PC-9 (cell line): ENCODE measurements at regions not wholly inside any gene's neighbourhood (a gene's known extent, or its start where the extent isn't known, plus 50 kb on each side); places are given as distances from the start of the nearest gene placed in this dataset.

Experiments
- BruUV-seq: library from RNA; stranded (reverse); fragments of 400-500 nt; replicated peaks from 2 replicates; lab custom pipeline; 2021; lab: Mats Ljungman, UMichigan
- CTCF ChIA-PET: fragments of 300-600 bp; sonication (Branson Sonifier 250); formaldehyde crosslinking; loops from one replicate; lab custom pipeline; 2022; ENCODE audit warnings: antibody characterized with exemption; lab: Charles Lee
- POLR2A ChIA-PET: fragments of 300-600 bp; sonication (Branson Sonifier 250); formaldehyde crosslinking; loops from one replicate; lab custom pipeline; 2022; ENCODE audit warnings: antibody characterized with exemption; ENCODE audit not compliant: unreplicated experiment; lab: Charles Lee
- DNase-seq, 2 experiments: peaks; one replicate each; pipeline versions ENCODE4 v3.0.0 to v3.0.0-alpha.2; 2015 to 2022; ENCODE audit warnings: mixed read lengths in 1 of 2
- H2AFZ ChIP-seq: fragments of 200-600 bp; sonication (generic); 2 replicates; pipeline ENCODE4 v1.8.1; 2017; ENCODE audit warnings: antibody characterized with exemption
- H3F3A ChIP-seq: fragments of 200-600 bp; sonication (generic); 2 replicates; pipeline ENCODE4 v1.8.1; 2017; ENCODE audit warnings: antibody characterized with exemption, mild to moderate bottlenecking, low read depth; ENCODE audit not compliant: insufficient read depth
- H3K27ac ChIP-seq: fragments of 200-600 bp; sonication (generic); 2 replicates; pipeline ENCODE4 v1.6.1; 2016; ENCODE audit warnings: mixed run types
- H3K27me3 ChIP-seq: fragments of 200-600 bp; sonication (generic); 2 replicates; pipeline ENCODE4 v1.6.1; 2016; ENCODE audit warnings: low read depth, mixed run types; ENCODE audit not compliant: insufficient read depth
- H3K36me3 ChIP-seq: fragments of 200-600 bp; sonication (generic); 2 replicates; pipeline ENCODE4 v1.6.1; 2016; ENCODE audit warnings: low read depth, mixed run types
- H3K4me1 ChIP-seq: fragments of 200-600 bp; sonication (generic); replicated peaks from 2 replicates; pipeline ENCODE4 v1.6.1; 2016; ENCODE audit warnings: mixed run types; ENCODE audit not compliant: insufficient read depth
- H3K4me2 ChIP-seq: fragments of 200-600 bp; sonication (generic); 2 replicates; pipeline ENCODE4 v1.6.1; 2017; ENCODE audit warnings: mixed run types
- H3K4me3 ChIP-seq: fragments of 200-600 bp; sonication (generic); 2 replicates; pipeline ENCODE4 v1.6.1; 2016; ENCODE audit warnings: mixed run types
- H3K79me2 ChIP-seq: fragments of 200-600 bp; sonication (generic); 2 replicates; pipeline ENCODE4 v1.6.1; 2017; ENCODE audit warnings: low read depth, mixed run types
- H3K9me2 ChIP-seq: fragments of 200-600 bp; sonication (generic); 2 replicates; pipeline ENCODE4 v1.8.1; 2017; ENCODE audit warnings: mild to moderate bottlenecking; ENCODE audit not compliant: insufficient read depth
- H3K9me3 ChIP-seq: fragments of 200-600 bp; sonication (generic); 2 replicates; pipeline ENCODE4 v1.8.1; 2016; ENCODE audit warnings: low read depth; ENCODE audit not compliant: insufficient read depth
- H4K20me1 ChIP-seq: fragments of 200-600 bp; sonication (generic); 2 replicates; pipeline ENCODE4 v1.8.1; 2017; ENCODE audit not compliant: insufficient read depth
- EZH2 ChIP-seq: fragments of 200-600 bp; sonication (generic); IDR thresholded peaks from 2 replicates; pipeline ENCODE4 v1.8.0; 2017; ENCODE audit warnings: antibody characterized with exemption, low read depth
- intact Hi-C: fragments of 100-400 bp; cut with micrococcal nuclease; formaldehyde crosslinking; loops from one replicate; pipeline ENCODE4 v1.10.0; 2022; ENCODE audit not compliant: unreplicated experiment
- TF ChIP-seq, protein P1 (sequence below): fragments of 200-600 bp; sonication (generic); conservative IDR thresholded peaks from 2 replicates; pipeline ENCODE4 v1.6.1; 2017; ENCODE audit warnings: mixed run types, antibody characterized with exemption, mild to moderate bottlenecking, moderate library complexity

DNA sequence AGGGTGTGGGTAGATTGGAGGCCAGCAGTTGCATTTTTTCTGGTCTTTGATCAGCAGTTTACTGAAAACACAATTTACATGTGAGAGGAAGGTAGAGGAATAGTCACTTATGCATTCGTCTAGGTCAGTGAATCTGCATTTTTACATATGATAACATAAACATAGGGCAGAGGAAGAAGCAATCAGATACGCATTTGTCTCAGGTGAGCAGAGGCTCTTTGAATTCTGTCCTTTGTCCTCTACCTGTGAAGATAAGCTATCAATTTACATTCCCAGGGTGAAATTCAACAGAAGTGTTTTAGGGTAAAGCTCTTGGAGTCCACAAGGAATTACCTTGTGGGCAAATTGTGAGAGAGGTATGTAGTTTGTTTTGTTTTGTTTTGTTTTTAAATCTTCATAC lies 306.5 kb downstream of the MAGEB5 start:
- no peak for TF ChIP-seq EZH2
- TF ChIP-seq, protein P1, sequence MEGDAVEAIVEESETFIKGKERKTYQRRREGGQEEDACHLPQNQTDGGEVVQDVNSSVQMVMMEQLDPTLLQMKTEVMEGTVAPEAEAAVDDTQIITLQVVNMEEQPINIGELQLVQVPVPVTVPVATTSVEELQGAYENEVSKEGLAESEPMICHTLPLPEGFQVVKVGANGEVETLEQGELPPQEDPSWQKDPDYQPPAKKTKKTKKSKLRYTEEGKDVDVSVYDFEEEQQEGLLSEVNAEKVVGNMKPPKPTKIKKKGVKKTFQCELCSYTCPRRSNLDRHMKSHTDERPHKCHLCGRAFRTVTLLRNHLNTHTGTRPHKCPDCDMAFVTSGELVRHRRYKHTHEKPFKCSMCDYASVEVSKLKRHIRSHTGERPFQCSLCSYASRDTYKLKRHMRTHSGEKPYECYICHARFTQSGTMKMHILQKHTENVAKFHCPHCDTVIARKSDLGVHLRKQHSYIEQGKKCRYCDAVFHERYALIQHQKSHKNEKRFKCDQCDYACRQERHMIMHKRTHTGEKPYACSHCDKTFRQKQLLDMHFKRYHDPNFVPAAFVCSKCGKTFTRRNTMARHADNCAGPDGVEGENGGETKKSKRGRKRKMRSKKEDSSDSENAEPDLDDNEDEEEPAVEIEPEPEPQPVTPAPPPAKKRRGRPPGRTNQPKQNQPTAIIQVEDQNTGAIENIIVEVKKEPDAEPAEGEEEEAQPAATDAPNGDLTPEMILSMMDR: no peak
- H3K4me2 ChIP-seq: no peak overlapping the region
- no peak overlapping the region for H3K27ac ChIP-seq
- H3K9me2 ChIP-seq: no peaks in the 10 kb centered on the region
- H3K79me2 ChIP-seq: no peaks in the 10 kb centered on the region
- DNase-seq: no peak
- H2AFZ ChIP-seq: no peak overlapping the region
- no TSS peak for BruUV-seq
- H3F3A ChIP-seq: no peaks in the 10 kb centered on the region
- no peaks in the 10 kb centered on the region for H3K27me3 ChIP-seq
- intact Hi-C loops: no loop called here
- no peaks in the 10 kb centered on the region for H3K36me3 ChIP-seq
- CTCF ChIA-PET: no interaction called here
- POLR2A ChIA-PET: interaction anchor here (0.7 kb wide), 1 partner anchor 311 kb away, joined by 8 read pairs; no protein-coding TSS in a partner anchor
- no peaks in the 10 kb centered on the region for H3K9me3 ChIP-seq
- H3K4me1 ChIP-seq: no peaks in the 10 kb centered on the region
- no peak overlapping the region for H3K4me3 ChIP-seq
- H4K20me1 ChIP-seq: no peaks in the 10 kb centered on the region

DNA sequence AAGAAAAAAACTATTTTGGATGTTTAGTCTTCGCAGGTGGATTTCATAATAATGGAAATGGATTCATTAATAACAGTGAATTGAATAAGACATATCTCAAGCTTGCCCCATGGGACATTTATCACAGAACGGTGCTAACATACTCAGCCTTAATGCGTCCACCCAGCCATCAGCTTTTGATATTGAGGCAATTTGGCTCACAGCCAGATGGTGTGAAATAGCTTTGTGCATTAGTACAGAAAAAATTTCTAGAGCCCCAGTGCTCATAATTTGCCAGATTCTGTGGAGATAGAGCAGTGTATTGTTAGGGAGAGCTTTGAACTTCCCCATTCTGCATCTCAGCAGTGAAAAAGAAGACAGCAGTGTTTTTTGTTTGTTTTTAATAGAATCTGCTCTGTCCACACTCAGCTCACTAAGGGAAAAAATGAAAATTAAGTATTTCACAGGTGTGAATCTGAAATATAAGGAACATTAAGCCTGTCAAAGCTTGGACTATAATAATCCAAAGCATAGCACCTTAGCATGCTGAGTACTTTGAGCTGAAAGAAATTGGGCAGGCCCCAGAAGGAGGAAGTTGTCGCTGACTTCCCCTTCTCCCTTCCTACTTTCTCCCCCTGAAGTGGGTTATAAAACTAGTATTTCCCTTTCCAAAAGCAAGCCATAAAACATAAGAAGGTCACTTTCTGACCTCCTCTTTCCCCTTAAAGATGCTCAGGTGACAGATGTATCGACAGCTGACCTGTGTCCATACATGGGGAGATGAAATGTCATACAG lies 295.8 kb downstream of the MAGEB5 start:
- Histone ChIP-seq H3K36me3 (no peaks in the 10 kb centered on the region), H3K27ac (no peak overlapping the region), H3K79me2 (no peaks in the 10 kb centered on the region), H3K27me3 (no peaks in the 10 kb centered on the region), H4K20me1 (no peaks in the 10 kb centered on the region), H3K9me2 (no peaks in the 10 kb centered on the region), H3K4me3 (no peak overlapping the region), H2AFZ (no peak overlapping the region), H3F3A (no peaks in the 10 kb centered on the region), H3K9me3 (no peaks in the 10 kb centered on the region), H3K4me1 (no peaks in the 10 kb centered on the region), H3K4me2 (no peak overlapping the region)
- no TSS peak for BruUV-seq
- intact Hi-C loops: no loop called here
- TF ChIP-seq, protein P1: no peak
- TF ChIP-seq EZH2: no peak
- DNase-seq: no peak
- CTCF ChIA-PET: no interaction called here
- POLR2A ChIA-PET: no interaction called here

DNA sequence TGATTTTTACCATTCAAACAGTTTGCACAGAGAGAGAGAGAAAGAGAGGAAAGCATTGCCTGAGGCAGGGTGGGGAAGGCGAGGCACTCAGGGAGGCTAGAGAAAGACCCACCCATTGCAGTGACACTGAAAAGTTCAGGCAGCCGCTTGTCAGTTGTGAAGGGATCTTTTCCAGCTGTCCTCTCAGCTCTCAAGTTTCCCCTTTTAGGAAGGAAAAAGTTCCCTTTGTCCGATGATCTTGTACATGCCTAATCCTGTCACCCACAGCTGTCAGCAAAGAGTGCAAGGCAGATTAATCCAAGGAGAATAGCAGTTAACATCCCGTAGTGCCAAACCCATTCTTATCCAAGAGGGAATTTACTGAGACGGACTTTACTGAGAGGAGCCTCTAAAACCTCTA lies 255.0 kb downstream of the MAGEB5 start:
- Histone ChIP-seq H3K27ac (no peak overlapping the region), H3K36me3 (no peaks in the 10 kb centered on the region), H3K4me2 (no peak overlapping the region), H4K20me1 (no peaks in the 10 kb centered on the region), H3K9me2 (no peaks in the 10 kb centered on the region), H2AFZ (no peak overlapping the region), H3F3A (no peaks in the 10 kb centered on the region), H3K79me2 (no peaks in the 10 kb centered on the region), H3K4me1 (no peaks in the 10 kb centered on the region), H3K4me3 (no peak overlapping the region), H3K27me3 (no peaks in the 10 kb centered on the region), H3K9me3 (no peaks in the 10 kb centered on the region)
- DNase-seq: no peak
- ChIA-PET CTCF (no interaction called here), POLR2A (no interaction called here)
- no peak for TF ChIP-seq EZH2
- TF ChIP-seq, protein P1: no peak
- BruUV-seq: no TSS peak
- intact Hi-C loops: no loop called here
